Uterus (tissue), 3 donors: ENCODE measurements at regions not wholly inside any gene's neighbourhood (a gene's known extent, or its start where the extent isn't known, plus 50 kb on each side); places are given as distances from the start of the nearest gene placed in this dataset.
"Not testable (repeated sequence)": the region's sequence is repeated elsewhere in the genome, so short reads cannot be mapped to it uniquely, and the experiment has no call there.

Experiments used
- DNase-seq, 2 donors: peaks; one replicate each; pipeline ENCODE4 v3.0.0-alpha.2; 2019 to 2020
- H3K27ac ChIP-seq, 2 donors: fragments of 200-600 bp; sonication (generic); 1 replicate in 1 of 2; 2 replicates in 1 of 2; pipeline ENCODE4 v1.5.1; 2016 to 2018
- H3K27me3 ChIP-seq, 2 donors: fragments of 200-600 bp; sonication (generic); one replicate each; pipeline ENCODE4 v1.5.1; 2018 to 2019; ENCODE audit warnings: control low read depth in 1 of 2
- H3K36me3 ChIP-seq, 2 donors: fragments of 200-600 bp; sonication (generic); one replicate each; pipeline ENCODE4 v1.5.1; 2019; ENCODE audit warnings: control low read depth in 1 of 2
- H3K4me1 ChIP-seq, 2 donors: fragments of 200-600 bp; sonication (generic); one replicate each; pipeline ENCODE4 v1.5.1; 2018 to 2019; ENCODE audit warnings: control low read depth in 1 of 2
- H3K4me3 ChIP-seq, 2 donors: fragments of 200-600 bp; sonication (generic); 1 replicate in 1 of 2; 2 replicates in 1 of 2; pipeline ENCODE4 v1.5.1; 2018 to 2019; ENCODE audit warnings: mild to moderate bottlenecking in 1 of 2
- H3K9me3 ChIP-seq, 2 donors: fragments of 200-600 bp; sonication (generic); one replicate each; pipeline ENCODE4 v1.5.1; 2019; ENCODE audit warnings: control low read depth in 1 of 2
- CTCF ChIP-seq, 4 experiments: fragments of 200-600 bp in 2 of 4; fragments of 450-650 bp in 2 of 4; sonication (generic) in 2 of 4; IDR thresholded peaks; one replicate each; pipeline ENCODE4 v1.5.1; 2016 to 2019; ENCODE audit warnings: antibody characterized with exemption in 4 of 4, mild to moderate bottlenecking in 2 of 4, moderate library complexity in 1 of 4
- POLR2A ChIP-seq, 2 donors: fragments of 450-650 bp; IDR thresholded peaks; one replicate each; pipeline ENCODE4 v1.6.1; 2016; ENCODE audit warnings: antibody characterized with exemption in 2 of 2, mild to moderate bottlenecking in 1 of 2, moderate library complexity in 1 of 2
- intact Hi-C: fragments of 100-400 bp; cut with DNase I; formaldehyde crosslinking; loops from one replicate; pipeline ENCODE4 v1.15.1; 2023; ENCODE audit warnings: low total_unique reads
- donor health status: DM: yes; HTN: yes; CAD: no.

- Histone ChIP-seq H3K4me3 (no peak overlapping the region), H3K27me3 (no peaks in the 10 kb centered on the region), H3K36me3 (no peaks in the 10 kb centered on the region), H3K4me1 (no peaks in the 10 kb centered on the region), H3K27ac (no peak overlapping the region), H3K9me3 (no peaks in the 10 kb centered on the region)
- TF ChIP-seq CTCF (IDR thresholded peaks at IDR 0.05) (no peak), POLR2A (IDR thresholded peaks at IDR 0.05) (no peak)
- no peak for DNase-seq
- intact Hi-C loops: no loop called here
Observed at GRCh38 chr1:191760016-191760415, 398.2 kb upstream of the RGS18 start.

GRCh38 chr1:191788551-191788950 lies 369.7 kb upstream of the RGS18 start:
- Histone ChIP-seq H3K4me1 (no peaks in the 10 kb centered on the region), H3K27ac (no peak overlapping the region), H3K36me3 (no peaks in the 10 kb centered on the region), H3K9me3 (no peaks in the 10 kb centered on the region), H3K4me3 (no peak overlapping the region), H3K27me3 (no peaks in the 10 kb centered on the region)
- DNase-seq: no peak
- TF ChIP-seq CTCF (IDR thresholded peaks at IDR 0.05) (no peak), POLR2A (IDR thresholded peaks at IDR 0.05) (no peak)
- intact Hi-C loops: no loop called here

- Histone ChIP-seq H3K9me3 (no peaks in the 10 kb centered on the region), H3K4me1 (no peaks in the 10 kb centered on the region), H3K36me3 (no peaks in the 10 kb centered on the region), H3K27me3 (no peaks in the 10 kb centered on the region), H3K4me3 (no peak overlapping the region), H3K27ac (no peak overlapping the region)
- no peak for DNase-seq
- TF ChIP-seq CTCF (IDR thresholded peaks at IDR 0.05): no peak
- no peak for TF ChIP-seq POLR2A (IDR thresholded peaks at IDR 0.05)
- intact Hi-C loops: no loop called here
Observed at GRCh38 chr1:191798178-191798577, 360.1 kb upstream of the RGS18 start.

GRCh38 chr1:191804311-191804710 lies 354.0 kb upstream of the RGS18 start:
- Histone ChIP-seq H3K9me3 (no peaks in the 10 kb centered on the region), H3K4me1 (no peaks in the 10 kb centered on the region), H3K27me3 (no peaks in the 10 kb centered on the region), H3K36me3 (no peaks in the 10 kb centered on the region), H3K27ac (no peak overlapping the region), H3K4me3 (no peak overlapping the region)
- DNase-seq: no peak
- intact Hi-C loops: no loop called here
- TF ChIP-seq CTCF (IDR thresholded peaks at IDR 0.05) (no peak), POLR2A (IDR thresholded peaks at IDR 0.05) (no peak)

GRCh38 chr1:191813593-191813992 lies 344.7 kb upstream of the RGS18 start:
- H3K27ac ChIP-seq, H3K4me3 ChIP-seq, H3K4me1 ChIP-seq, H3K36me3 ChIP-seq, H3K9me3 ChIP-seq, DNase-seq, H3K27me3 ChIP-seq, intact Hi-C loops: not testable (repeated sequence)

- no peak overlapping the region for H3K4me3 ChIP-seq
- H3K4me1 ChIP-seq: no peaks in the 10 kb centered on the region
- intact Hi-C loops: no loop called here
- no peak for DNase-seq
- H3K36me3 ChIP-seq: no peaks in the 10 kb centered on the region
- no peak overlapping the region for H3K27ac ChIP-seq
- no peaks in the 10 kb centered on the region for H3K27me3 ChIP-seq
- no peaks in the 10 kb centered on the region for H3K9me3 ChIP-seq
- TF ChIP-seq POLR2A (IDR thresholded peaks at IDR 0.05) (no peak), CTCF (IDR thresholded peaks at IDR 0.05) (no peak)
Observed at GRCh38 chr1:191818198-191818597, 340.1 kb upstream of the RGS18 start.
